Calu3 (cell line): ENCODE measurements at regions not wholly inside any gene's neighbourhood (a gene's known extent, or its start where the extent isn't known, plus 50 kb on each side); places are given as distances from the start of the nearest gene placed in this dataset.

Experiments used
- BruUV-seq: library from RNA; stranded (reverse); fragments of 400-500 nt; replicated peaks from 2 replicates; lab custom pipeline; 2021; lab: Mats Ljungman, UMichigan
- CTCF ChIA-PET: fragments of 300-600 bp; sonication (Branson Sonifier 250); formaldehyde crosslinking; loops from one replicate; lab custom pipeline; 2022; ENCODE audit warnings: antibody characterized with exemption; lab: Charles Lee
- DNase-seq: peaks from one replicate; pipeline ENCODE4 v3.0.0; 2022
- H3K27ac Mint-ChIP-seq: one replicate; pipeline ENCODE4 v1.8.0; 2022; ENCODE audit warnings: mixed read lengths; ENCODE audit not compliant: unreplicated experiment
- H3K27me3 Mint-ChIP-seq: one replicate; pipeline ENCODE4 v1.8.0; 2022; ENCODE audit warnings: mixed read lengths; ENCODE audit not compliant: unreplicated experiment
- H3K36me3 Mint-ChIP-seq: one replicate; pipeline ENCODE4 v1.8.0; 2022; ENCODE audit warnings: mild to moderate bottlenecking, moderate library complexity, mixed read lengths; ENCODE audit not compliant: insufficient read depth, unreplicated experiment
- H3K4me1 Mint-ChIP-seq: one replicate; pipeline ENCODE4 v1.8.0; 2022; ENCODE audit warnings: mild to moderate bottlenecking, low read depth, mixed read lengths; ENCODE audit not compliant: unreplicated experiment
- H3K4me3 Mint-ChIP-seq: one replicate; pipeline ENCODE4 v1.8.0; 2022; ENCODE audit warnings: mild to moderate bottlenecking, low read depth, moderate library complexity, mixed read lengths; ENCODE audit not compliant: unreplicated experiment
- H3K9me3 Mint-ChIP-seq: one replicate; pipeline ENCODE4 v1.8.0; 2022; ENCODE audit warnings: low read depth, mixed read lengths; ENCODE audit not compliant: unreplicated experiment
- CTCF ChIP-seq: fragments of 200-600 bp; IDR thresholded peaks from one replicate; pipeline ENCODE4 v1.8.0; 2022; ENCODE audit warnings: antibody characterized with exemption; ENCODE audit not compliant: unreplicated experiment
- intact Hi-C: fragments of 100-400 bp; cut with micrococcal nuclease; formaldehyde crosslinking; loops from one replicate; pipeline ENCODE4 v1.10.0; 2022; ENCODE audit not compliant: unreplicated experiment

- no peak for TF ChIP-seq CTCF
- no peak for DNase-seq
- Mint-ChIP-seq H3K36me3 (no peaks in the 10 kb centered on the region), H3K27me3 (no peaks in the 10 kb centered on the region), H3K27ac (no peak overlapping the region), H3K9me3 (peaks cover 15% of the 10 kb centered on the region), H3K4me3 (no peak overlapping the region), H3K4me1 (no peaks in the 10 kb centered on the region)
- CTCF ChIA-PET = no interaction called here
- intact Hi-C loops = no loop called here
- BruUV-seq = no TSS peak
These were observed 380.1 kb downstream of the IRX2 start for GRCh38 chr5:2371419-2371710.

GRCh38 chr5:2370626-2371418, 380.7 kb downstream of the IRX2 start:
- CTCF ChIA-PET = no interaction called here

GRCh38 chr5:2369178-2369577, 382.3 kb downstream of the IRX2 start:
- Mint-ChIP-seq H3K9me3 (peaks cover 15% of the 10 kb centered on the region), H3K27me3 (no peaks in the 10 kb centered on the region), H3K36me3 (no peaks in the 10 kb centered on the region), H3K27ac (no peak overlapping the region), H3K4me1 (no peaks in the 10 kb centered on the region), H3K4me3 (no peak overlapping the region)
- TF ChIP-seq CTCF = no peak
- DNase-seq = no peak
- BruUV-seq = no TSS peak
- intact Hi-C loops = no loop called here
- CTCF ChIA-PET = no interaction called here

More at GRCh38 chr5:2370626-2371418, 380.7 kb downstream of the IRX2 start:
- no peak overlapping the region for H3K27ac Mint-ChIP-seq
- no peaks in the 10 kb centered on the region for H3K27me3 Mint-ChIP-seq
- no peak for TF ChIP-seq CTCF
- intact Hi-C loops = no loop called here
- H3K4me1 Mint-ChIP-seq = no peaks in the 10 kb centered on the region
- peaks cover 15% of the 10 kb centered on the region for H3K9me3 Mint-ChIP-seq
- no TSS peak for BruUV-seq
- no peak for DNase-seq
- H3K4me3 Mint-ChIP-seq = no peak overlapping the region
- H3K36me3 Mint-ChIP-seq = no peaks in the 10 kb centered on the region

GRCh38 chr5:2366816-2367215, 384.7 kb downstream of the IRX2 start:
- Mint-ChIP-seq H3K27ac (no peak overlapping the region), H3K36me3 (no peaks in the 10 kb centered on the region), H3K4me1 (no peaks in the 10 kb centered on the region), H3K4me3 (no peak overlapping the region), H3K9me3 (peaks cover 21% of the 10 kb centered on the region), H3K27me3 (no peaks in the 10 kb centered on the region)
- TF ChIP-seq CTCF = no peak
- CTCF ChIA-PET = no interaction called here
- BruUV-seq = no TSS peak
- intact Hi-C loops = no loop called here
- DNase-seq = no peak
